ENCODE measurements at regions not wholly inside any gene's neighbourhood (a gene's known extent, or its start where the extent isn't known, plus 50 kb on each side); places are given as distances from the start of the nearest gene placed in this dataset.

GRCh38 chr2:226064932-226065570 lies 665.5 kb downstream of the NYAP2 start:
- TF ChIP-seq CTCF (conservative IDR thresholded peaks at IDR 0.05), result no peak
- no peak overlapping the region for H2BK20ac ChIP-seq (ENCODE audit: low read depth, low read length, poor library complexity, severe bottlenecking)
- no peak overlapping the region for H2BK5ac ChIP-seq (ENCODE audit: insufficient read length, low read length)
- no peak overlapping the region for H2AFZ ChIP-seq (ENCODE audit: low read length)
- no peaks in the 10 kb centered on the region for H3K23me2 ChIP-seq (ENCODE audit: insufficient read length, low read depth, low read length, poor library complexity, severe bottlenecking)
- Mint-ChIP-seq H3K36me3 (ENCODE audit: insufficient read depth in 1 of 3, low read depth in 3 of 3) (no peaks in the 10 kb centered on the region), H3K9me3 (no peaks in the 10 kb centered on the region), H3K27me3 (ENCODE audit: low read depth) (no peaks in the 10 kb centered on the region), H3K4me3 (no peak overlapping the region), H3K4me1 (peaks cover 7 to 12% of the 10 kb centered on the region in 2 experiments), H3K27ac (no peak overlapping the region)
- no peaks in the 10 kb centered on the region for H4K20me1 ChIP-seq (ENCODE audit: control insufficient read depth, insufficient read depth, insufficient read length)
- no peak overlapping the region for H2BK15ac ChIP-seq (ENCODE audit: low read depth, low read length)
- H3K4me1 ChIP-seq (ENCODE audit: insufficient read depth, low read length), result peaks cover 4% of the 10 kb centered on the region; the same call in 1 of the 2 replicates
- H3K27me3 ChIP-seq (ENCODE audit: insufficient read depth, low read length), result no peaks in the 10 kb centered on the region
- no peak overlapping the region for H3K56ac ChIP-seq (ENCODE audit: insufficient read length, low read depth, low read length)
- no peak overlapping the region for H2BK12ac ChIP-seq (ENCODE audit: insufficient read length, low read depth, low read length)
- no peak overlapping the region for H4K5ac ChIP-seq (ENCODE audit: insufficient read length, low read depth, low read length)
- no peak overlapping the region for H3K9ac ChIP-seq (ENCODE audit: extremely low read depth, insufficient read length, low read length)
- no peak for DNase-seq
- no peak overlapping the region for H3K14ac ChIP-seq (ENCODE audit: insufficient read depth, low read length)
- no peak overlapping the region for H2BK120ac ChIP-seq (ENCODE audit: low read depth, low read length, poor library complexity, severe bottlenecking)
- no peaks in the 10 kb centered on the region for H3K9me3 ChIP-seq (ENCODE audit: control insufficient read depth, low read depth, low read length)
- no peaks in the 10 kb centered on the region for H3K79me1 ChIP-seq (ENCODE audit: insufficient read depth, low read depth, low read length, poor library complexity, severe bottlenecking)
- H2AK5ac ChIP-seq (ENCODE audit: insufficient read length, low read length), result no peak overlapping the region
- H4K8ac ChIP-seq (replicated peaks; ENCODE audit: insufficient read length, low read depth, low read length), result no peak overlapping the region
- H3K4ac ChIP-seq (ENCODE audit: low read depth, low read length), result no peak overlapping the region
- no peak overlapping the region for H4K91ac ChIP-seq (ENCODE audit: insufficient read length, low read depth, low read length)
- no peak overlapping the region for H3K23ac ChIP-seq (ENCODE audit: insufficient read length, low read depth, low read length)
- WGBS (ENCODE audit: extremely low coverage, insufficient read length, low lambda C conversion rate), result no CpG with 5 or more reads among the region's 1 CpG
- H3T11ph ChIP-seq (ENCODE audit: low read length), result no peak overlapping the region
- H3K27ac ChIP-seq (ENCODE audit: insufficient read length, low read depth, low read length), result no peak overlapping the region
- H3K18ac ChIP-seq (ENCODE audit: insufficient read length, low read depth, low read length), result no peak overlapping the region
- H3K4me2 ChIP-seq (ENCODE audit: insufficient read depth, insufficient read length, low read length), result no peak overlapping the region
- H3K79me2 ChIP-seq (ENCODE audit: insufficient read depth, low read length), result no peaks in the 10 kb centered on the region

All from H9 (cell line).